ENCODE measurements at regions not wholly inside any gene's neighbourhood (a gene's known extent, or its start where the extent isn't known, plus 50 kb on each side); places are given as distances from the start of the nearest gene placed in this dataset.

DNA sequence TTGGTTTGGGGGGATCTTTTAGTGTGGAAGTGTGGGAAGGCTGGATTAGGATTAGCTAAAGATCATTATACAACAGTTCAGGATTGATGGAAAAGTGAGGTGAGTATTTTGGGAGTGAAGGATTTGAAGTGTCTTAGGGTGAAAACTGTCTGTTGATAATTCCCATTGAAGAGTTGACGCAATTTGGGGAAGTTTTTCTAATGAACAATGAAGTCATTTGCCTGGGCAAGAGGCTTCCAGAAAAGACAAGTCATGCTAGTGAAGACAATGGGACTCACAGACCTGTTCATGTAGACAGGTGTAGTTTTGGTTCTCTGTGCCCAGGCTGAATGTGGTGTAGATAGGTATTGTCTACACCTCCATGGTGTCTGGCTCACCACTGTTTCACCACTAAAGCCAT lies 194.3 kb upstream of the GPR26 start:
- Histone ChIP-seq H3K27me3 (peaks cover 0 to 22% of the 10 kb centered on the region in 2 donors), H3K27ac (no peak overlapping the region), H3K36me3 (no peaks in the 10 kb centered on the region), H3K4me3 (no peak overlapping the region), H3K9me3 (no peaks in the 10 kb centered on the region), H3K4me1 (no peaks in the 10 kb centered on the region)
- no peak for TF ChIP-seq CTCF (IDR thresholded peaks at IDR 0.05)
- intact Hi-C loops (cut with DNase I; ENCODE audit: low total_unique reads) = no loop called here
- no peak for DNase-seq

GRCh38 chr10:123472606-123473005 lies 193.5 kb upstream of the GPR26 start:
- H3K4me1 ChIP-seq = no peaks in the 10 kb centered on the region
- H3K4me3 ChIP-seq = no peak overlapping the region
- intact Hi-C loops (cut with DNase I; ENCODE audit: low total_unique reads) = no loop called here
- H3K27ac ChIP-seq = no peak overlapping the region
- no peak for DNase-seq
- no peaks in the 10 kb centered on the region for H3K9me3 ChIP-seq
- no peaks in the 10 kb centered on the region for H3K36me3 ChIP-seq
- peaks cover 0 to 22% of the 10 kb centered on the region in 2 donors for H3K27me3 ChIP-seq
- TF ChIP-seq CTCF (IDR thresholded peaks at IDR 0.05) = no peak

DNA sequence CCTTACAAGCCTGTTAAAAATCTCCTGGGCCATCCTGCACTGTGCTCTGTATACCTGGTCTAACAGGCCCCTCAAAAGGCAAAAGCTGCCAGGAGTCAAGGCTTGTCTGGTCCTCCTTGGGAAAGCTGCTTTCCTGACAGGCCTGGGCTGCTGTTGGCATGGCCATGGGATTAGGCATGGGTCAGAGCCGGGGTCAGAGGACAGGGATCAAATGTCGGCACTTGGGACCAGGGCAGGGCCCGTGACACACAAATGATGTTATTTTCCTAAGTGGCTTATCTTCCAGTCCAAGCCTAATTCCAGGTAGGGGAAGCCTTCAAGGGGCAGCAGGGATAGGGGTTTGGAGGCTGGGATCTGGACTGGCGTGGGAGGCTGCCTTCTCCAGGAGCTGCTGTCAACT lies 191.5 kb upstream of the GPR26 start:
- no peak for DNase-seq
- intact Hi-C loops (cut with DNase I; ENCODE audit: low total_unique reads) = no loop called here
- H3K9me3 ChIP-seq = no peaks in the 10 kb centered on the region
- H3K4me3 ChIP-seq = no peak overlapping the region
- no peaks in the 10 kb centered on the region for H3K36me3 ChIP-seq
- TF ChIP-seq CTCF (IDR thresholded peaks at IDR 0.05) = no peak
- peaks cover 0 to 22% of the 10 kb centered on the region in 2 donors for H3K27me3 ChIP-seq
- H3K4me1 ChIP-seq = no peaks in the 10 kb centered on the region
- no peak overlapping the region for H3K27ac ChIP-seq

GRCh38 chr10:123475466-123475865 lies 190.7 kb upstream of the GPR26 start:
- Histone ChIP-seq H3K4me3 (no peak overlapping the region), H3K36me3 (no peaks in the 10 kb centered on the region), H3K27me3 (peaks cover 0 to 23% of the 10 kb centered on the region in 2 donors), H3K27ac (no peak overlapping the region), H3K4me1 (no peaks in the 10 kb centered on the region), H3K9me3 (no peaks in the 10 kb centered on the region)
- intact Hi-C loops (cut with DNase I; ENCODE audit: low total_unique reads) = no loop called here
- DNase-seq = no peak
- no peak for TF ChIP-seq CTCF (IDR thresholded peaks at IDR 0.05)

GRCh38 chr10:123478116-123478515 lies 188.0 kb upstream of the GPR26 start:
- DNase-seq = no peak
- peaks cover 0 to 25% of the 10 kb centered on the region in 2 donors for H3K27me3 ChIP-seq
- intact Hi-C loops (cut with DNase I; ENCODE audit: low total_unique reads) = no loop called here
- no peak for TF ChIP-seq CTCF (IDR thresholded peaks at IDR 0.05)
- no peaks in the 10 kb centered on the region for H3K9me3 ChIP-seq
- H3K4me1 ChIP-seq = no peaks in the 10 kb centered on the region
- no peak overlapping the region for H3K4me3 ChIP-seq
- no peaks in the 10 kb centered on the region for H3K36me3 ChIP-seq
- no peak overlapping the region for H3K27ac ChIP-seq

- Histone ChIP-seq H3K36me3 (no peaks in the 10 kb centered on the region), H3K27me3 (peaks cover 0 to 13% of the 10 kb centered on the region in 2 donors), H3K4me3 (no peak overlapping the region), H3K27ac (no peak overlapping the region), H3K4me1 (no peaks in the 10 kb centered on the region), H3K9me3 (no peaks in the 10 kb centered on the region)
- no peak for DNase-seq
- no peak for TF ChIP-seq CTCF (IDR thresholded peaks at IDR 0.05)
- intact Hi-C loops (cut with DNase I; ENCODE audit: low total_unique reads) = no loop called here
Observed at GRCh38 chr10:123479640-123480039, 186.5 kb upstream of the GPR26 start.

Measured in tibial artery (tissue), 4 donors.